ENCODE measurements at regions not wholly inside any gene's neighbourhood (a gene's known extent, or its start where the extent isn't known, plus 50 kb on each side); places are given as distances from the start of the nearest gene placed in this dataset.
"Not testable (repeated sequence)": the region's sequence is repeated elsewhere in the genome, so short reads cannot be mapped to it uniquely, and the experiment has no call there.

GRCh38 chr3:178967177-178967532 is 104.5 kb downstream of the ZMAT3 start:
- DNase-seq (ENCODE audit: insufficient read length) (no peak), FAIRE-seq (no peak)
- TF ChIP-seq POLR2A (IDR thresholded peaks at IDR 0.05; ENCODE audit: low read depth, low read length) (no peak), TAF1 (IDR thresholded peaks at IDR 0.05; ENCODE audit: borderline replicate concordance, low read depth, low read length) (no peak), POLR2AphosphoS5 (IDR thresholded peaks at IDR 0.05; ENCODE audit: low read depth, low read length) (no peak)

- TF ChIP-seq POLR2AphosphoS5 (IDR thresholded peaks at IDR 0.05; ENCODE audit: low read depth, low read length) = no peak
- TF ChIP-seq TAF1 (IDR thresholded peaks at IDR 0.05; ENCODE audit: borderline replicate concordance, low read depth, low read length) = no peak
- no peak for TF ChIP-seq POLR2A (IDR thresholded peaks at IDR 0.05; ENCODE audit: low read depth, low read length)
- DNase-seq (ENCODE audit: insufficient read length) (no peak), FAIRE-seq (peak; percentile 85)
Observed at GRCh38 chr3:178966299-178967176, 105.1 kb downstream of the ZMAT3 start.

- FAIRE-seq (no peak), DNase-seq (ENCODE audit: insufficient read length) (no peak)
- TF ChIP-seq POLR2A (IDR thresholded peaks at IDR 0.05; ENCODE audit: low read depth, low read length) = no peak
- TF ChIP-seq TAF1 (IDR thresholded peaks at IDR 0.05; ENCODE audit: borderline replicate concordance, low read depth, low read length) = no peak
- no peak for TF ChIP-seq POLR2AphosphoS5 (IDR thresholded peaks at IDR 0.05; ENCODE audit: low read depth, low read length)
Observed at GRCh38 chr3:178964551-178964950, 107.1 kb downstream of the ZMAT3 start.

- FAIRE-seq (no peak), DNase-seq (ENCODE audit: insufficient read length) (no peak)
- TF ChIP-seq TAF1 (IDR thresholded peaks at IDR 0.05; ENCODE audit: borderline replicate concordance, low read depth, low read length) = no peak
- no peak for TF ChIP-seq POLR2A (IDR thresholded peaks at IDR 0.05; ENCODE audit: low read depth, low read length)
- TF ChIP-seq POLR2AphosphoS5 (IDR thresholded peaks at IDR 0.05; ENCODE audit: low read depth, low read length) = no peak
Observed at GRCh38 chr3:178960918-178961317, 110.7 kb downstream of the ZMAT3 start.

- no peak for FAIRE-seq
- DNase-seq (ENCODE audit: insufficient read length) = no peak
- no peak for TF ChIP-seq POLR2A (IDR thresholded peaks at IDR 0.05; ENCODE audit: low read depth, low read length)
- TF ChIP-seq POLR2AphosphoS5 (IDR thresholded peaks at IDR 0.05; ENCODE audit: low read depth, low read length) = no peak
- no peak for TF ChIP-seq TAF1 (IDR thresholded peaks at IDR 0.05; ENCODE audit: borderline replicate concordance, low read depth, low read length)
Observed at GRCh38 chr3:178960181-178960580, 111.4 kb downstream of the ZMAT3 start.

- no peak for DNase-seq (ENCODE audit: insufficient read length)
- no peak for TF ChIP-seq POLR2AphosphoS5 (IDR thresholded peaks at IDR 0.05; ENCODE audit: low read depth, low read length)
- TF ChIP-seq POLR2A (IDR thresholded peaks at IDR 0.05; ENCODE audit: low read depth, low read length) = no peak
- no peak for TF ChIP-seq TAF1 (IDR thresholded peaks at IDR 0.05; ENCODE audit: borderline replicate concordance, low read depth, low read length)
- FAIRE-seq = no peak
Observed at GRCh38 chr3:178950676-178951075, 120.9 kb downstream of the ZMAT3 start.

GRCh38 chr3:178949896-178950295 is 121.7 kb downstream of the ZMAT3 start:
- TF ChIP-seq POLR2A (IDR thresholded peaks at IDR 0.05; ENCODE audit: low read depth, low read length) (no peak), POLR2AphosphoS5 (IDR thresholded peaks at IDR 0.05; ENCODE audit: low read depth, low read length) (no peak), TAF1 (IDR thresholded peaks at IDR 0.05; ENCODE audit: borderline replicate concordance, low read depth, low read length) (no peak)
- FAIRE-seq (no peak), DNase-seq (ENCODE audit: insufficient read length) (no peak)

GRCh38 chr3:178948546-178948945 is 123.1 kb downstream of the ZMAT3 start:
- no peak for DNase-seq (ENCODE audit: insufficient read length)
- TF ChIP-seq TAF1 (IDR thresholded peaks at IDR 0.05; ENCODE audit: borderline replicate concordance, low read depth, low read length) (no peak), POLR2A (IDR thresholded peaks at IDR 0.05; ENCODE audit: low read depth, low read length) (no peak), POLR2AphosphoS5 (IDR thresholded peaks at IDR 0.05; ENCODE audit: low read depth, low read length) (no peak)
- no peak for FAIRE-seq

- DNase-seq (ENCODE audit: insufficient read length) (no peak), FAIRE-seq (no peak)
- TF ChIP-seq POLR2AphosphoS5 (IDR thresholded peaks at IDR 0.05; ENCODE audit: low read depth, low read length) = no peak
- no peak for TF ChIP-seq POLR2A (IDR thresholded peaks at IDR 0.05; ENCODE audit: low read depth, low read length)
- TF ChIP-seq TAF1 (IDR thresholded peaks at IDR 0.05; ENCODE audit: borderline replicate concordance, low read depth, low read length) = no peak
Observed at GRCh38 chr3:178947738-178948137, 123.9 kb downstream of the ZMAT3 start.

- FAIRE-seq; DNase-seq (ENCODE audit: insufficient read length): not testable (repeated sequence)
Observed at GRCh38 chr3:178942261-178942660, 129.3 kb downstream of the ZMAT3 start.

- DNase-seq (ENCODE audit: insufficient read length) = no peak
- FAIRE-seq = no peak
- no peak for TF ChIP-seq TAF1 (IDR thresholded peaks at IDR 0.05; ENCODE audit: borderline replicate concordance, low read depth, low read length)
Observed at GRCh38 chr3:178930116-178930515, 141.5 kb downstream of the ZMAT3 start.

GRCh38 chr3:178916223-178916622 is 155.4 kb downstream of the ZMAT3 start:
- TF ChIP-seq POLR2A (IDR thresholded peaks at IDR 0.05; ENCODE audit: low read depth, low read length) (no peak), POLR2AphosphoS5 (IDR thresholded peaks at IDR 0.05; ENCODE audit: low read depth, low read length) (no peak), TAF1 (IDR thresholded peaks at IDR 0.05; ENCODE audit: borderline replicate concordance, low read depth, low read length) (no peak)
- no peak for FAIRE-seq
- DNase-seq (ENCODE audit: insufficient read length) = no peak

Data from GM12892 (cell line).